NOMO-1 treated with dmso at 0.1 percent for 144 hours (cell line): ENCODE measurements at regions not wholly inside any gene's neighbourhood (a gene's known extent, or its start where the extent isn't known, plus 50 kb on each side); places are given as distances from the start of the nearest gene placed in this dataset.
A peak's percentile ranks its signal among the peaks of the same experiment; 100 is the strongest.

Source experiments
- DNase-seq: peaks from one replicate; lab custom pipeline; 2025; ENCODE audit not compliant: unreplicated experiment; lab: John Stamatoyannopoulos, UW

GRCh38 chr3:187950671-187951070 is 203.3 kb upstream of the LPP start:
- no peak for DNase-seq

DNA sequence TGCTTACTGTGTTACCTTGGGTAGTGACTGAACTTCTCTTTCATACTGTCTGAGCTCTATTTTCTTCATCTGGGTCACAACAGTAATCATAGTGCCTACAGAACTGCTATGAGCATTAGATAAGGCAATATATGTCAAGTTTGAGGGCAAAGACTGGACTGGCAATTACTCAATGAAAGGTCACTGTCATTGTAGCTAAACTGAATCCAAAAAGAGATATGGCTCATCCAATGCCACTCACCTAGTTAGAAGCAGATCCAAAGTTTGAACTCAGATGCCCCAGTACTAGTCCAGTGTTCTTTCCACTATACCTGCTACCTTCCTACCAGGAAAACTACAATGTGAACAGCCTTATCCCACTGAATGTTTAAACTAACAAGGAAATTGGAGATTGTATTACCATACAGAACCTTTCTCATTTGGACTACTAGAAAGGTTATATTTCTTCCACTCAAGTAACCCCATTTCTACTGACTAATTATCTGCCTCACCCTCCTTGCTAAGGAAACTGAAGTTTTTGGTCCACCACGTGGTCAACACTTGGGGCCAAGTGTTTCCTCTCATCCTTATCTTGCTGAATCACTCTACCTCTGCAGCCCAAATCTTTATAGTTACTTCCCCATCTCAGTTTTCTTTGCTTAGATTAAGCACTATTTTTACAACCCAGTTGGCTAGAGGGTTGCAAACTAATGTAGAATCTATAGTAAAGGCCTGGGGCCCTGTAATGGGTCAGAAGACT is 202.3 kb upstream of the LPP start:
- DNase-seq, result peak; percentile 91

GRCh38 chr3:187952849-187953248 is 201.1 kb upstream of the LPP start:
- DNase-seq, result no peak

- DNase-seq, result peak; percentile 38
Measured at GRCh38 chr3:187954516-187954872, 199.5 kb upstream of the LPP start.

DNA sequence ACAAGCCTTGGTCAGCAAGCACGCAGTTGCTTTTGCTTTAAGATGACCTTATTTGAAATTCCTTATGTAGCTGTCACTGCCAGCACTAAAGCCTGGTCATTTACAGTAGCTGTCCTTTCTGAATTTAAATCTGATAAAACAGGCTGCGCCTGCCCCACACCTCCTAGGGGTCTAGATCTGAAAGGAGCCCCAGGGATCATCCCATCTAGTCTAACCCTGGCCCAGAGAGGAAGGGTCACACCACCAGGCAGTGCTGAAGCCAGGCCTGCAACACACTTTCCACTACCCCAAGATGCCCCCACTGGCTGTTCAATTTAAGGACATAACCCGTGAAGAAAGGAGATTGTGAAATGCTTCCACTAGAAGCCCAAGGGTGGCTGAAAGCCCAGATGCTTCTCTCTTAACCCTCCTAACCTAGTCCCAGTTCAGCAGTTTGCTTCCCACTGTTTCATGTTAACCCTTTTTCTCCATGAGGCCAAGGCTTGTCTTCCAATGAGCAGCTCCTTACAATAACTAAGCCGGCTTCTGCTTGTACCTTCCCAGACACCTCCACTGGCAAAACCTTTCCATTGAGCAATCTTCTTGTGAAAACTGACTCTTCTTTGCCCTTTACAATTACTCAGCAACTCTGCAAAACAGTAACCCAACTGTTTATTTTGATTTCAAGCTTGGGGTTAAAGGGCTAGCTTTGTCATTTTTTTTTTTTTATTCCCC is 198.9 kb upstream of the LPP start:
- DNase-seq, result peak; percentile 97

DNA sequence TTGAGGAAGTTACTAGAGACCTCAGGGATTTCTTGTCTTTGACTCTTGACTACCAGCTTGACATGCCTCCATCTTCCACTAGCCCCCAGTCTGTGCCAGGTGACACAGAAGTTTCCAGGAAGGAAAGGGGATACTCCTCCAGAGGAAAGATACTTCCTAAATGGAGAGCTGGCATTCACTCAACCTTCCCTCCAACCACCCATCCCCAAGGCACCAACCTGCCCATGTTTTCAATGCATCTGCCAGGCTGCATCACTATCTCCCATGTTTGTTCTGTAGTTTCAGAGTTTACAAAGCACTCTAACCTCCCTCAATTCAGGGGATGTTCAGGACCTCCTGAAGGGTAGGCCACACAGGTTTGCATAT is 198.4 kb upstream of the LPP start:
- DNase-seq, result no peak

GRCh38 chr3:187957165-187957581 is 196.8 kb upstream of the LPP start:
- no peak for DNase-seq

DNA sequence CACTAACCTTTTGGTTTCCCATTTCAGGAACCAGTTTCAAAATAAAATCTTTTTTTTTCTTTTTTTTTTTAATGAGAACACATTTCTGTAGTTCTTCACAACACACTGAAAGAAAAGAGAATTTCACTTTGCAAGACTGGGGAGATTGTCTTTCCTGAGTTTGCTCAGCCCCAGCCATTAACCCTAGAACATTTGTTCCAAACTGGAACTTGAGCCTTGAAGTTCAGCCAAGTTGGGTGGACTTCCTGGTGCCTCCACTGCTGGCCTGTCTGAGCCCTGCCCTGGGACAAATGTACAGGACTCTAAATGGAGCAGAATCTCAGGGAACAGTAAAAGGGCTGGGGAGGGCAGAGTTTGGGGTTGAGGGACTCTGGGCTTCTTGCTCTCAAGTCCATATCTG is 196.4 kb upstream of the LPP start:
- no peak for DNase-seq

GRCh38 chr3:187958432-187959003 is 195.4 kb upstream of the LPP start:
- peak; percentile 69 for DNase-seq

DNA sequence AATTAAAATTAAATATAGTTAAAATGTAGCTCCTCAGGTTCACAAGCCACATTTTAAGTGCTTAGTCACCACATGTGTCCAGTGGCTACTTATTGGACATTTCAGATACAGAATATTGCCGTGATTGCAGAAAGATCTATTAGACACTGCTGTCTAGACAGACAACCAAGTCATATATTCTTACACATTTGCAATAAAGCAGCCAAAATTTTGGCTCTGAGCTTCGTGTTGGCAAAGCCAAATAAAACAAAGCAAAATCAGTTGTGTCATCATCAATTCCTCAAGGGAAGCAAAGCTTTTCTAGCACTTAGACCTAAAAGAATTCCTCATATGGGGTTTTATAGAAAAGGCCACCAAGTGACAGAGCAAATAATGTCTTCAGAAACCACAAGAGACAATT is 193.1 kb upstream of the LPP start:
- DNase-seq, result no peak

DNA sequence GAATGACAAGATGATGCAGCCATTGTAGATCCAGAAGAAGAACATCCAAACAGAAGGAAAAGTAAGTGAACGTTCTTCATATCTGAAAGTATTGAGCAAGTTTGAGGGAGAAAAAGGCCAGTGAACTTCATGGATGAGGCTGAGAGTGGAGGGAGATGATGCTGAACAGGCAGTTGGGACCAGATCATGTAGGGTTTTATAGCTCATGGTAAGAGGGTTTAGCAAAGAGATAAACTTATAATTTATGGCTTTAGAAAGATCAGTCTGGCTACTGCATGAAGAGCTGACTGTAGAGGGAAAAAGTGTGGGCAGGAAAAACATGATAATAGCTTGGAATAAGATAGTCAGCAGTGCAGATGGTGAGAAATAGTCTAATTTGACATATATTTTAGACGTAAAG is 192.6 kb upstream of the LPP start:
- no peak for DNase-seq

DNA sequence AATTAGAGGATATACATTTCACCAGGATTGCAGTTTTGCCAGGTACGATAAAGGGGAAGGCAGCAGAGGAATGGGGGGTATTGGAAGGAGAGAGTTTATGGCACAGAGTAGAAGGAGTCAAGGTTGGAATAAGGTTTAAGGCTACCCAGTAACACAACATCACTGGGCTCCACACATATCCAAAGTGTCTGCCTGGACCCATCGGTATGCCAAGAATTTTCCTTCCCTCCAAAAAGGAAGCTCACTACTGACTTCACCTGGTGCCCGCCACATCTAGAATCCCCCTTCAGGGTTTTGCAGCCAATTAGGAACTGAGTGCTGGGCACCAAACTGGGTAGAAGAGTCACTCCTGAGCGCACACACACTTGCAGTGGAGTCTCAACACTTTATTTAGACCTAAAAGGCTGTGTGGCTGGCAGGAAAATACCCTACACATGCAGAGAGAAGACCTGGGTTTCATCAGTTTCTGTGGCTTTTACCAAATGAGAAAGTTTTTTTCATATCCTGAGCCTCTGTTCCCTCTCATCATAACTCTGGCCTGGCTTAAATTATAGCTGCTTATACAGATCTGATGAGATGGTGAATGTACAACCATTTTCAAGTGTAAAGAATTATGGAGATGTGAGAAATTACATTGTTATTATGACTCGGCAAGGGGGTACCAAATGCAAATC is 190.8 kb upstream of the LPP start:
- DNase-seq, result peak; percentile 37

- peak; percentile 67 for DNase-seq
Measured at GRCh38 chr3:187963677-187964385, 190.1 kb upstream of the LPP start.

- no peak for DNase-seq
Measured at GRCh38 chr3:187964760-187965159, 189.2 kb upstream of the LPP start.

DNA sequence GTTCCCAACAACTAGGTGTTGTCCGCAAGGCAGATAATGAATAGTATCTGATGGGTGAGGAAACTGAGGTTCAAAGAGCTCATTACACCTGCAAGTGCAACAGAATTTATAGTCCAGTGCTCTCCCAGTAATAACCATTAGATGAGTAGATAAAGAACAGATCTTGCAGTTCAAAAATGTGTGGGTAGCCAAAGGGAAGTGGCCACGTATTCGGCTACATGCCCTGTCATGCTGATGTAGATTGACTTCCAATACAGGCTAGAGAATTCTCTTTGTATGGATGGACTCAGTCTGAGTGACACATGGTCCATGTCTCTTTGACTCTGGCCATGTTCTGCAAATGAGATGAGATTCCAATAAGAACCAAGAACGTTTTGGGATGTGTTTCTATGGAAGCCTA is 187.9 kb upstream of the LPP start:
- DNase-seq, result no peak

- no peak for DNase-seq
Measured at GRCh38 chr3:187966636-187967406, 187.1 kb upstream of the LPP start.

GRCh38 chr3:187967993-187968392 is 186.0 kb upstream of the LPP start:
- DNase-seq, result no peak

- peak; percentile 90 for DNase-seq
Measured at GRCh38 chr3:187968883-187969580, 184.9 kb upstream of the LPP start.

GRCh38 chr3:187969581-187969950 is 184.4 kb upstream of the LPP start:
- DNase-seq, result no peak

DNA sequence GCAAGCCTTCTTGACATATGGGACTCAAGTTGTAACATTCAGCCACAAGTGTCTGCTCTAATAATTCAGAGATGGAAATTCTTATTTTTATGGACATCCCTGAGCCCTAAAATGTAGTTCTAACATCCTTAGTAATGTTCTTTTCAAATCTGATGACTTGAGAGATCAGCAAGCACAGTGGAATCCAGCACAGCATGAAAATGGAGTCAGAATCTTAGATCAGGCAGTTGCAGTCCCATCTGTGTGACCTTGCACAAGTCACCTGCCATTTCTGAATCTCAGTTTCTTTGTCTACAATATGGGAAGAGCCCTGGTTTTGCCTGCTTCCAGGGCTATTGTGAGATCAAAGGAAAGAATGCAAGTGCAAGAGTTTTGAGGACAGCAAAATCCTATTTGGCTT is 183.9 kb upstream of the LPP start:
- DNase-seq, result no peak
